D721Med (cell line): ENCODE measurements at regions not wholly inside any gene's neighbourhood (a gene's known extent, or its start where the extent isn't known, plus 50 kb on each side); places are given as distances from the start of the nearest gene placed in this dataset.
A peak's percentile ranks its signal among the peaks of the same experiment; 100 is the strongest.

Experiments
- DNase-seq: peaks from one replicate; pipeline ENCODE4 v3.0.0; 2011; ENCODE audit warnings: low spot score; ENCODE audit not compliant: insufficient read length
- FAIRE-seq: peaks from 2 replicates; lab custom pipeline; 2011; peaks lifted over from hg19 to GRCh38; lab: Jason Lieb, UNC
- TF ChIP-seq, protein P1 (sequence below): IDR thresholded peaks from 2 replicates; pipeline ENCODE4 v1.5.1; 2012; ENCODE audit warnings: mild to moderate bottlenecking, control low read depth; ENCODE audit not compliant: insufficient read depth; ENCODE audit errors: missing control alignments

DNA sequence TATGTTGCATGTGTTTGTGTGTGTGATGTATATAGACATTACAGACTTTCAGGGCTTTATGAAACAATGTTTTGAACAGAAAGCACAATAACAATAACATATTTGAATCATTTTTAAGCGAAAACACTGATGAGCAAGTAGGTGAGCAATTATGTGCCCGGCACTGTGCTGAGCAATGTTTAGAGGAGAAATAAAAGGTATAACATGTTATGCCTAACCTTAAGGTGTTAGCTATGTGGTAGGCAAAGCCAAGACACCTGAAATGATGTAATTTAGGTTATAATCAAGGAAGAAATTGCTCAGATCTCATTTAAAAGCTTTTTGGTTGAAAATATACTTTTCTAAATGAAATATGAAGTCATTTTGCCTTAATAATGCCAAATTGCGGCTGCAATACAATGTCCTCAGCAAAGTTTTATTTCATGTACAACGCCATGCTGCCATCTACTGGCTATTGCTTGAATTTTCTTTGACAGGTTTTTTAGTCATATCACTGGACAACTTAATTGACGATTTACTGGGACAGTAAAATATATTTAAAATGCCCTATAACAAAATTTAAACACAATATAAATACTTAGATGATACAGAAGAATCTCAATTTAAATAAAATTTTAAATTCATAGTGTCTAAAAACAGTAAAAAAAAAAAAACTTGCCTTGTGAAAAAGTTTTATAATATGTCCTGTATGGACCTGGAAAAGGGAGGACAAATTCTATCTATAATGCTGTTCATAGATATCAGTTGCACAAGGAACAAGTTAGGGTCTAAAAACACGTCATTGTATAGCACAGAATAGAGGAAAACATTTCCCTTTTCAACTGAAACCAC lies 131.1 kb upstream of the CDK1 start:
- no peak for DNase-seq
- FAIRE-seq = peak; percentile 6
- TF ChIP-seq, protein P1, sequence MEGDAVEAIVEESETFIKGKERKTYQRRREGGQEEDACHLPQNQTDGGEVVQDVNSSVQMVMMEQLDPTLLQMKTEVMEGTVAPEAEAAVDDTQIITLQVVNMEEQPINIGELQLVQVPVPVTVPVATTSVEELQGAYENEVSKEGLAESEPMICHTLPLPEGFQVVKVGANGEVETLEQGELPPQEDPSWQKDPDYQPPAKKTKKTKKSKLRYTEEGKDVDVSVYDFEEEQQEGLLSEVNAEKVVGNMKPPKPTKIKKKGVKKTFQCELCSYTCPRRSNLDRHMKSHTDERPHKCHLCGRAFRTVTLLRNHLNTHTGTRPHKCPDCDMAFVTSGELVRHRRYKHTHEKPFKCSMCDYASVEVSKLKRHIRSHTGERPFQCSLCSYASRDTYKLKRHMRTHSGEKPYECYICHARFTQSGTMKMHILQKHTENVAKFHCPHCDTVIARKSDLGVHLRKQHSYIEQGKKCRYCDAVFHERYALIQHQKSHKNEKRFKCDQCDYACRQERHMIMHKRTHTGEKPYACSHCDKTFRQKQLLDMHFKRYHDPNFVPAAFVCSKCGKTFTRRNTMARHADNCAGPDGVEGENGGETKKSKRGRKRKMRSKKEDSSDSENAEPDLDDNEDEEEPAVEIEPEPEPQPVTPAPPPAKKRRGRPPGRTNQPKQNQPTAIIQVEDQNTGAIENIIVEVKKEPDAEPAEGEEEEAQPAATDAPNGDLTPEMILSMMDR = peak; percentile 78

DNA sequence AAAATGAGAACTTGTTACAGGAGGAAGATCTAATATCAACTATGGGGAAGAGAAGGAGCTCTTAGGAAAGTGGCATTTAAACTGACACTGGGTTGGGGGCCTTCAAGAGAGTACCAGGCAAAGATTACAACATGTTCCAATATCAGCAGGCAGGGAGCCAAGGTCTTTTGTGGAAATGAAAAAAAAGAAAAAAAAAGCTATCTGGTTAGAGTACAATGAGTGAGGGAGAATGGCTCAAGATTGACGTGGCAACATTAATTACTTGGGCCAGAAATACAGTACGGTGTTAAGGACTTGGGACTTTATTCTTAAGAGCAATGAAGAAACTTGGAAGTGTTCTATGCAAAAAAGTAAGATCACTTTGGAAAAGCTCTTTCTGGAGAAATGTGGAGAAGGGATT lies 132.3 kb upstream of the CDK1 start:
- DNase-seq (no peak), FAIRE-seq (no peak)
- TF ChIP-seq, protein P1 = no peak

DNA sequence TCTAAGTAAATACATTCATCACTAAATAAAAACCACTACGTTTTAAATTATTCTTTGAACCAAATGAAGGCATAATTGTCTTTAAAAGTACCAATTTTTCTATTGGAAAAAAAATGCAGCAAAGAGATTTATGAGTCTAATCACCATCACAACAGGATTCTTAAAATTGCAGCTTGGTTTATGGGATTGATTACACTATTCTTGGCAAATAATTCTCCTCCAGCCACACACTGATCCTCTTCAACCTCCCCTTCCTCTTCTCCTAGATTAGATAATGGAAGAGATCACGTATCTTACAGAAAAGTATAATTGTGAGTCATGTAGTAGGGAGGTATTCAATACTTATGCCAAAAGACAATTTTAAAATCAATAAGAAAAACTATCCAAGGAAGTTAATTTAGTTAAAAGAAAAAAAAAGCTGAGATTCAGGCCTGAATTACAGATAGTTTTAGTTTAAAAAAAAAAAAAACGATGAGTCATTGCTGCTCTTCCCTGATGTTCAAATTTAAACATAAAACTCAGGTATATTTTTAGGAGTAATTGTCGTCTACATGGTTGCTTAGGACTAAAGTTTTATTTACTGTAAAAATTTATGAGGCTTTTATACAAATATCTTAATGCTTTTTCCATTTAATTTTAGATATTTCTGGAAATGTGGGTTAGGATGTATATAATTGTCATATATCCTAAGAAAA lies 133.7 kb upstream of the CDK1 start:
- TF ChIP-seq, protein P1 = no peak
- DNase-seq (no peak), FAIRE-seq (no peak)

DNA sequence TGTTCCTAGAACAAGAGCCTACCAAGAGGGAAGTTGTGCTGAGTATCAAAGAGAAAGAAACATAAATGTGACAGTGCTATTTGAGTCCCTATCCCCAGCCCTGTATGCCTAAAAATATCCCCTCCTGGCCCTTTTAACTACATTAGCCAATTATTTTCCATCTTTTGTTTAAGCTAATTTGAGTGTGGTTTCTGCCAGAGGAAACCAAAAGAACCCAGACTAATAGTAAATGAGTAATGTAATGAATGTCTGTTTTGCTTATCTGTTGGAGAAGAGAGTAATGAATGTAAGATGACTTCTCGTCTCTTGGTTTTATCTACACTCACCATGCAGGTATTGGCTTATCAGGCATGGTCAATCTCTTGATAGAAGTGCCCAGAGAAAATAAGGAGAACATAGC lies 134.4 kb upstream of the CDK1 start:
- no peak for FAIRE-seq
- TF ChIP-seq, protein P1 = no peak
- DNase-seq = no peak

DNA sequence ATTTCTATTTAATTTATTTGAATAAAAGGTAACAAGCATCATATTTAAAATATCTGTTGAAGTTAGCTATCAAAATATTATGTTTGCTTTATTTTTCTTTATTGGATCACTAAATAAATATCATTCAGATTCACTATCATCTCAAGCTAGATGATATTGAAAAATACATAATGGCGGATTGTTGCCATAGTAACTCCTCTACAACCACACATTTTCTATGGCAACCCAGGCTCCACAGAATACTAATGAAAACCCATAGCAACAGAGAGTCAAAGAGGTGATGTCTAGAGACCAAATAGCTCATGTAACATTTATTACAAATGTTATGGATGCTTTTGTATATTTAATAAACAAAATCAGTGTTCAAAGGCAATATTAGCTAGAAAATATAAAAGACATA lies 148.9 kb upstream of the CDK1 start:
- no peak for FAIRE-seq
- DNase-seq = no peak
- TF ChIP-seq, protein P1 = no peak

DNA sequence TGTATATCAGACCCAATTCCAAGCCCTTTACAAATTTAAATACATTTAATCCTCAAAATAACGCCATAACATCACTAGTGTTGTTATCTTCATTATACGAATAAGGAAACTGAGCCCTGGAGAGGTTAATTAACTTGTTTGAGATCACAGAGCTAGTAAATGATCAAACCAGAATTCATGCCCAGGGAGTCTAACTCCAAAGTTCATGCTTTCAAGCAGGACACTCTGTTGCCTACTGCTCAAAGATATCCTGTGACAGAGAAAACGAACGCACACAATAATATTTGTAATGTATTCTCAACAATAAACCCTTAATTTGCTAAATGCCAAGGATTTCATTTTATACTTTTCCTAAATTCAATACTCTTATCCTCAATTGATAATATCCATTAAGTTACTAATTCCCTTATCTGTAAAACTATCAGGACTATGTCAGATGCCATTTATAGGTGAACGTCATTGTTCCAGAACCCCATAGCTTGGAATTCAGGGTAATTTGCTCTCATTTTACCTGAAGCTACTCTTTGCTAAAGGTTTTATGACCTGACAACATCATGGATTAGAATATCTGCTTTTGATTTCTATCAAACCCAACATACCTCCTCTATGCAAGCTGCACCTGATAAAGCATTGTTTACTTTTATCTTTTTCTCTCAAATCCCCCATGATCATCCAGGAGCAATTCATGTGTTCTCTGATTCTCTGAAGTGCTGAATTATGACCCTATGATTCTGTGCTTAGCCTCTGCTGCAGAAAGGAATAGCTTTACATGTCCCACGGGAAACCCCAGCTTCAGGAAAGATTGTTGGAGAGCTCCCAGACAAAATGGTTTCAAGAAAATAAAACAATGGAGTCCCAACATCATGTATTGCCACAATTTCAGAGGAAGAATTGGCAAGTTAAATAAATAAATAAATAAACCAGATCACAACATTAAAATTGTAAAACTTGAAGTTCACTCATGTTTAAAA lies 150.2 kb upstream of the CDK1 start:
- TF ChIP-seq, protein P1 = no peak
- FAIRE-seq (no peak), DNase-seq (no peak)
